Activated CD4-positive, alpha-beta T cell treated with anti-CD3 and anti-CD28 coated beads, Interleukin-2, amount 50 U/mL, for 24 hours (primary cell): ENCODE measurements at regions not wholly inside any gene's neighbourhood (a gene's known extent, or its start where the extent isn't known, plus 50 kb on each side); places are given as distances from the start of the nearest gene placed in this dataset.
"Not testable (repeated sequence)": the region's sequence is repeated elsewhere in the genome, so short reads cannot be mapped to it uniquely, and the experiment has no call there.

ENCODE experiments used
- DNase-seq, 2 donors: peaks; one replicate each; pipeline ENCODE4 v3.0.0-alpha.2; 2020; ENCODE audit warnings: low read depth in 1 of 2, low spot score in 1 of 2

GRCh38 chr9:106203815-106204516, 509.6 kb downstream of the TMEM38B start:
- DNase-seq = not testable (repeated sequence)

- no peak for DNase-seq
Observed at GRCh38 chr9:106207298-106207697, 513.0 kb downstream of the TMEM38B start.

GRCh38 chr9:106218427-106218826, 524.1 kb downstream of the TMEM38B start:
- DNase-seq = no peak

GRCh38 chr9:106218854-106219253, 524.5 kb downstream of the TMEM38B start:
- no peak for DNase-seq

- no peak for DNase-seq
Observed at GRCh38 chr9:106220415-106220814, 526.1 kb downstream of the TMEM38B start.

GRCh38 chr9:106228861-106229260, 534.5 kb downstream of the TMEM38B start:
- DNase-seq = no peak

- no peak for DNase-seq
Observed at GRCh38 chr9:106233116-106233515, 538.8 kb downstream of the TMEM38B start.

GRCh38 chr9:106260908-106261307, 566.6 kb downstream of the TMEM38B start:
- DNase-seq = not testable (repeated sequence)

- DNase-seq = no peak
Observed at GRCh38 chr9:106277966-106278365, 583.6 kb downstream of the TMEM38B start.

GRCh38 chr9:106283769-106284168, 579.2 kb upstream of the ZNF462 start:
- no peak for DNase-seq

- no peak for DNase-seq
Observed at GRCh38 chr9:106284296-106284695, 578.7 kb upstream of the ZNF462 start.

- DNase-seq = no peak
Observed at GRCh38 chr9:106286249-106286648, 576.7 kb upstream of the ZNF462 start.

- no peak for DNase-seq
Observed at GRCh38 chr9:106287091-106287631, 575.8 kb upstream of the ZNF462 start.

- DNase-seq = no peak
Observed at GRCh38 chr9:106287731-106288130, 575.2 kb upstream of the ZNF462 start.

GRCh38 chr9:106288689-106289088, 574.3 kb upstream of the ZNF462 start:
- DNase-seq = no peak

GRCh38 chr9:106291786-106292185, 571.2 kb upstream of the ZNF462 start:
- DNase-seq = no peak

- DNase-seq = no peak
Observed at GRCh38 chr9:106296426-106296825, 566.5 kb upstream of the ZNF462 start.

- no peak for DNase-seq
Observed at GRCh38 chr9:106298997-106299396, 564.0 kb upstream of the ZNF462 start.

GRCh38 chr9:106304401-106304920, 558.5 kb upstream of the ZNF462 start:
- DNase-seq = no peak

- no peak for DNase-seq
Observed at GRCh38 chr9:106305428-106306133, 557.4 kb upstream of the ZNF462 start.

GRCh38 chr9:106307670-106308069, 555.3 kb upstream of the ZNF462 start:
- no peak for DNase-seq

GRCh38 chr9:106309925-106310324, 553.0 kb upstream of the ZNF462 start:
- no peak for DNase-seq
